Smooth muscle cell (in vitro differentiated cells): ENCODE measurements at regions not wholly inside any gene's neighbourhood (a gene's known extent, or its start where the extent isn't known, plus 50 kb on each side); places are given as distances from the start of the nearest gene placed in this dataset.

Experiments used
- DNase-seq: peaks from one replicate; lab custom pipeline; 2025; ENCODE audit not compliant: unreplicated experiment; lab: John Stamatoyannopoulos, UW
- H2AFZ ChIP-seq: fragments of 200-600 bp; sonication (generic); 2 replicates; pipeline ENCODE4 v1.6.0; 2016; ENCODE audit warnings: antibody characterized with exemption, low read depth, mild to moderate bottlenecking
- H3F3A ChIP-seq: fragments of 200-600 bp; sonication (generic); 2 replicates; pipeline ENCODE4 v1.6.0; 2017; ENCODE audit warnings: antibody characterized with exemption, low read depth
- H3K27ac ChIP-seq: fragments of 200-600 bp; sonication (generic); 2 replicates; pipeline ENCODE4 v1.5.1; 2016; ENCODE audit warnings: low read depth, mild to moderate bottlenecking
- H3K27me3 ChIP-seq: fragments of 200-600 bp; sonication (generic); 2 replicates; pipeline ENCODE4 v1.6.1; 2016; ENCODE audit warnings: low read depth, mild to moderate bottlenecking
- H3K36me3 ChIP-seq: fragments of 200-600 bp; sonication (generic); 2 replicates; pipeline ENCODE4 v1.5.1; 2016; ENCODE audit warnings: low read depth
- H3K4me1 ChIP-seq: fragments of 200-600 bp; sonication (generic); 2 replicates; pipeline ENCODE4 v1.5.1; 2016; ENCODE audit warnings: low read depth
- H3K4me2 ChIP-seq: fragments of 200-600 bp; sonication (generic); 2 replicates; pipeline ENCODE4 v1.6.0; 2016; ENCODE audit warnings: mild to moderate bottlenecking
- H3K4me3 ChIP-seq: fragments of 200-600 bp; sonication (generic); 2 replicates; pipeline ENCODE4 v1.5.1; 2016; ENCODE audit warnings: mild to moderate bottlenecking
- H3K79me2 ChIP-seq: fragments of 200-600 bp; sonication (generic); 2 replicates; pipeline ENCODE4 v1.6.0; 2016; ENCODE audit warnings: low read depth, mild to moderate bottlenecking
- H3K9ac ChIP-seq: fragments of 200-600 bp; sonication (generic); 2 replicates; pipeline ENCODE4 v1.6.0; 2016; ENCODE audit warnings: low read depth
- H3K9me3 ChIP-seq: fragments of 200-600 bp; sonication (generic); replicated peaks from 2 replicates; pipeline ENCODE4 v1.5.1; 2016; ENCODE audit warnings: low read depth
- H4K20me1 ChIP-seq: fragments of 200-600 bp; sonication (generic); 2 replicates; pipeline ENCODE4 v1.6.0; 2016; ENCODE audit warnings: low read depth
- WGBS: methylation state at CpG from one replicate; pipeline ENCODE4 v1.1.7; 2016; ENCODE audit warnings: low lambda C conversion rate; 5-methylcytosine and 5-hydroxymethylcytosine counted together
- TF ChIP-seq, protein P1 (sequence below): fragments of 200-600 bp; sonication (generic); IDR thresholded peaks from 2 replicates; pipeline ENCODE4 v1.5.1; 2017; ENCODE audit warnings: borderline replicate concordance, mild to moderate bottlenecking, antibody characterized with exemption; ENCODE audit not compliant: insufficient read depth, poor library complexity, severe bottlenecking

DNA sequence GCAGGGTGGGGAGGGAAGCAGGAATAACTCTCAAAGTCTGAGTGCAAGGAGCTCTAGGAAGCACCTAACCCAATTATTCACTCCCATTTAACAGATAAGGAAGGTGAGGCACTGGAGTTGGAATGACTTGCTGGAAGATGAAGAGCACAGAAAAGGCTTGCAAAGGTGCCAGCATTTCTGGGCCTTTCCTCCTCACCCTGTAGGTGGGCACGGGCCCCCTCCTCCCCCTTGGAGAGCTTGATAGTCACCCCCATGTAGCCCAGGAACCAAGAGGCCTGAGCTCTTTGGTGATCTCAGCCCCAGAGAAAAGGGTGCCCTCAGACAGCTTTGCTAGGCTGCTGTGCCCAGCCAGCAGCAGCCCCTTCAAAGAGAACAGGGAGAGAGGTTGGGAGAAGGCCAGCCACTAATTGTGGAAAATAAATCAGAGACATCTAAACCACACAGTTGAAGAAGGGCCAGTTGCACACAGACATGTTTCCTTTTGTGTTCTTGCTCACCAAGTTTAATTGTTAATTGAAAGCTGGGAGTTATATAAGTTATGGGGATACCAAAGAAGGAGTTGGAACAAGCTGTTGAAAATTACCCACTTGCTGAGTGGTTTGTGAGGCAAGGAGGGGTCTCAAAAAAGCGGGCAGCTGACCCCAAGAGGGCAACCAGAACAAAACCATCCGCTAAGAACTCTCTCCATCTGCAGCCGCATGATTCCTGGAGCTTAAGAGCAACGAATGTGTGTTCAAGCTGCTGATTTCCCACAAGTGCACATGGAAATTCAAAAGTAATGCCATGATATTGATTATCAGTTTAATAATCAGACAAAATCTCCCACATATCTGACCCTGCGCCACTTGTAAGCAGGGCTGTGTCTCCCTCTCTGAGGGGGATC, 77.0 kb downstream of the MRPL14 start:
- Histone ChIP-seq H3K9me3 (no peaks in the 10 kb centered on the region), H3K27ac (peak overlapping the region; percentile 64), H3F3A (peaks cover 18% of the 10 kb centered on the region), H3K4me3 (no peak overlapping the region), H2AFZ (no peak overlapping the region), H4K20me1 (no peaks in the 10 kb centered on the region), H3K79me2 (no peaks in the 10 kb centered on the region), H3K4me1 (peaks cover 28% of the 10 kb centered on the region), H3K27me3 (no peaks in the 10 kb centered on the region), H3K36me3 (no peaks in the 10 kb centered on the region), H3K9ac (no peak overlapping the region), H3K4me2 (no peak overlapping the region)
- 81% methylated on average over 6 of the region's 6 CpGs for WGBS
- TF ChIP-seq, protein P1, sequence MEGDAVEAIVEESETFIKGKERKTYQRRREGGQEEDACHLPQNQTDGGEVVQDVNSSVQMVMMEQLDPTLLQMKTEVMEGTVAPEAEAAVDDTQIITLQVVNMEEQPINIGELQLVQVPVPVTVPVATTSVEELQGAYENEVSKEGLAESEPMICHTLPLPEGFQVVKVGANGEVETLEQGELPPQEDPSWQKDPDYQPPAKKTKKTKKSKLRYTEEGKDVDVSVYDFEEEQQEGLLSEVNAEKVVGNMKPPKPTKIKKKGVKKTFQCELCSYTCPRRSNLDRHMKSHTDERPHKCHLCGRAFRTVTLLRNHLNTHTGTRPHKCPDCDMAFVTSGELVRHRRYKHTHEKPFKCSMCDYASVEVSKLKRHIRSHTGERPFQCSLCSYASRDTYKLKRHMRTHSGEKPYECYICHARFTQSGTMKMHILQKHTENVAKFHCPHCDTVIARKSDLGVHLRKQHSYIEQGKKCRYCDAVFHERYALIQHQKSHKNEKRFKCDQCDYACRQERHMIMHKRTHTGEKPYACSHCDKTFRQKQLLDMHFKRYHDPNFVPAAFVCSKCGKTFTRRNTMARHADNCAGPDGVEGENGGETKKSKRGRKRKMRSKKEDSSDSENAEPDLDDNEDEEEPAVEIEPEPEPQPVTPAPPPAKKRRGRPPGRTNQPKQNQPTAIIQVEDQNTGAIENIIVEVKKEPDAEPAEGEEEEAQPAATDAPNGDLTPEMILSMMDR, result no peak
- no peak for DNase-seq

DNA sequence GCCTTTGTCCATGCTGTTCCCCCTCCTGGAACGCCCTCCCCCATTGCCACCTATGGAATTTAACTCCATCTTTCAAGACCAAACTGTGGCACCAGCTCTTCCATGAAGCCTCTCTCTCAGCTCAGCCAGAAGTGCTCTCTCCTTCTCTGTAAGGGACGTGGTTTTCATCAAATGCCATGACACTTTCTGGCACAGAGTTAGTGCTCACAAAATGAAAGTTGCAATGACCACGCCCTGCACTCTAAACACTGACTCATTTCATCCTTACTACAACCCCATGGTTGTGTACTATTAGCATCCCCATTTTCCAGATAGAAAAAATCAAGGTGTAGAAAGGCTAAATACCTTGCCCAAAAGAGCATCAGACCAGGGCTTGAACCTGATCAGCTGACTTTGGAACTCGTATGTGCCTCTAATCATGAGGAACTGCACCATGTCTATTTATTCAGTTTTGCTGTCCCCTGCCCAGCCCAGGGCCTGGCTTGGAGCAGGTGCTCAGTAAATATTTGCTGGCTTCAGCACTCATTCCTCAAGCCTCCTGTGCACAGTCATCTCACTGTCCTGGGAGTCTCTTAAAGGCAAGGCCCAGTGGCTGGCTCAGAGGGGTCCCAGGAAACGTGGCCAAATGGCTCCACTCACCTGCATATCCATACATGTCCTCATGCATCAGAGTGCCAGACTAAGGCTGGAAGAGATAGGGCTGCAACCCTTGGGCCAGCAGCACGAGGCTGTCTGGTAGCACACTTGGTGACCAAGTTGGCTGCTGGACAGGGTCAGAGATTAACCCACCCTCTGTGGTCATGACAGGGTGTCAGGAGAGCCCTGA, 77.9 kb downstream of the MRPL14 start:
- no peaks in the 10 kb centered on the region for H3K27me3 ChIP-seq
- H3K36me3 ChIP-seq, result no peaks in the 10 kb centered on the region
- no peak overlapping the region for H2AFZ ChIP-seq
- TF ChIP-seq, protein P1, result no peak
- no peak overlapping the region for H3K9ac ChIP-seq
- no peaks in the 10 kb centered on the region for H3K79me2 ChIP-seq
- peak overlapping the region; percentile 14 for H3K27ac ChIP-seq
- peaks cover 12% of the 10 kb centered on the region for H3F3A ChIP-seq
- H3K4me2 ChIP-seq, result no peak overlapping the region
- peaks cover 28% of the 10 kb centered on the region for H3K4me1 ChIP-seq
- H3K9me3 ChIP-seq, result no peaks in the 10 kb centered on the region
- no peak for DNase-seq
- WGBS, result 67% methylated on average over 6 of the region's 6 CpGs
- no peak overlapping the region for H3K4me3 ChIP-seq
- no peaks in the 10 kb centered on the region for H4K20me1 ChIP-seq

DNA sequence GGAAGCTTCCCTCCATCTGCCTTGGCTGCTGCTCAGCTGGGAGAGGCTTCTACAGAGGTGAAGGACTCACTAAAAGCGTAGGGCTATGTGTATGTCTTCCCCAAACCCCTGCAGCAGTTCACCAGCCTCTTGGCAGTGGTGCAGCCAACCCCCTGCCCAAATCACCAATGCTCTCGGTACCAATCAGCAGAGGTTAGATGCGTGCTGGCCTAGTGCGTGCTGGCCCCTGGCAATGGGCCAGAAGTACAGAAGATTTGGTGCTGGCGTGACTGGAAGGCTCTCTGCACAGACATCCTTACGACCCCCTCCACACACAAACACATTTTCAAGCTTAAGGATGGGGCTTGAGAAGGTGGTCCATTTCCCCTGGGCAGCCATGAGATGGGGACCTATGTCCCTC, 79.0 kb downstream of the MRPL14 start:
- Histone ChIP-seq H3K27ac (no peak overlapping the region), H3K9me3 (no peaks in the 10 kb centered on the region), H4K20me1 (no peaks in the 10 kb centered on the region), H3K4me2 (no peak overlapping the region), H3K36me3 (no peaks in the 10 kb centered on the region), H3K4me3 (no peak overlapping the region), H3F3A (peaks cover 12% of the 10 kb centered on the region), H3K79me2 (no peaks in the 10 kb centered on the region), H3K27me3 (no peaks in the 10 kb centered on the region), H3K9ac (no peak overlapping the region), H3K4me1 (peaks cover 33% of the 10 kb centered on the region), H2AFZ (no peak overlapping the region)
- no peak for DNase-seq
- WGBS, result 97% methylated on average over 6 of the region's 6 CpGs
- TF ChIP-seq, protein P1, result no peak
